HL-60/S4 treated with retinoic acid at 250 ng/mL for 4 days and 3 days (cell line): ENCODE measurements at regions not wholly inside any gene's neighbourhood (a gene's known extent, or its start where the extent isn't known, plus 50 kb on each side); places are given as distances from the start of the nearest gene placed in this dataset.

Experiments used
- in situ Hi-C: fragments of 300-500 bp; cut with MboI; formaldehyde crosslinking; loops from 2 replicates; pipeline ENCODE4 v1.7.0; 2022; ENCODE audit warnings: low sequenced_read_pairs

DNA sequence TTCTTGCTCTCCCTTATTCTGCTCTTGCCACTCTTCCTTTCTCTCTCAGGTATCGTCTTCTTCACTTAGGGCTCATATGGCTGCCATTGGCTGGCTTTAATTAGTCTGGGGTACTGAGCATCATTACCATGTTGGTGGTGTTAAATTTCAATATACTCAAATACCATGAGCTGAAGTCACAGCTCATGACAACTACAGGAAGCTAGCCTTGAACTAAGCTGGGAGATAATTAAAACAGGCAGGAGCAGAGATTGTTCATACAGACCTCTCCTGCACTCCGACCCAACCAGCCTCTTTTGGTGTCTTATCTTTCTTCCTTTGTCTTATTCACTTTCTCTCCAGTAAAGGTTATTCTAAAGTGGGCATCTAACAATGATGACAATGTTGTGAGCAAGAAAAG lies 130.9 kb upstream of the BLID start:
- in situ Hi-C loops: no loop called here

DNA sequence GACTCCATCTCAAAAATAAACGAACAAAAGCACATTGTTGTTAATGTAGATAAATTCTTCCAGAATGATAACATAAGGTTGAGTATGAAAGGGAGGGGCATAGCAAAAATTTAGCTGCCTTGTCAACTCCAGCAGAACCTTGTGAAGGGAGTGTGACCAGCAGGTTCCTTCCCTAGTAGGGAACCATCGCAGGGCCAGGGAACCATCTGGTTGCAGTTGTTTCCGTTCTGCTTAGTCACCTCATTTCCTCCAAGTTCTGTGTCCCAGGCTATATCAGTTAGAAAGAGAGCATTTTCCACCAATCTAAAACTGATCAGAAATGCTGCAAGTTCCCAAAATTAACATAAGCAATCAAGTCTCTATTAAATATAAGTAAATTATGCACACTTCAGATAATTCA lies 126.7 kb upstream of the BLID start:
- in situ Hi-C loops: no loop called here

DNA sequence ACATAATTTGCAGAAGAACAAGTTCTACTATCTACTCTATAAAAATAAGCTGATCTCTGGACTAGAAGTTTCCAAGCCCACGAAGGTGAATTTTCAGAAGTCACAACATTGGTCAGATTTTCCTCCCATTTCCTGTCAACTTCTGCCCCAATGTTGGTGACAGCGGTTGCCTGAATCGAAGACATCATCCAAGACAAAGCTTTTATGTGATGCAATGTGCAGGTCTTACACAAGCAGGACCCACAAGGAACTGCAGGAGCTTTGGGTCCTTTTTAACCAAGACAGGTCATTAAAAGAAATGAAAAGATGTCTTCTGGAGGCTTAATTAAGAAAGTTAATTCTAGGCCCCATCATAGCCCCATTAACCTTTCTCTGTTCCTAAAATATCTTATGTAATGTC lies 125.6 kb upstream of the BLID start:
- in situ Hi-C loops: no loop called here

DNA sequence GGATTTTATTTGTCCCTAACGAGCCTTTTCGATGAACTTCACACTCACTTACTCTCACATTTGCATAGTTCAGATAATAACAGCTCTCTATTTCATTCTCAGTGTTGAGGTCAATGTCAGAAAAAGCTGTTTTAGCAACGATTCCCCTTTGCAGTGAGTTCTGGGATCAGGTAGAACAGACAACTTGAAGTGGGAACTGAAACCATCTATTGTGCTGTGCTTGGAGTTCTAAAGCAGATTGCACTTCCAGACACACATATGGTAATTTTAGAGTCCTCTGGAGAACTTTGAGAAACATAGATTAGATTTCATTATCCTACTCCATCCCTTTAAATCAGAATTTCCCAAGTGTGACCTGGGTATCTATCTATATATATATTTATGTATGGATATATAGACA lies 124.6 kb upstream of the BLID start:
- in situ Hi-C loops: no loop called here

DNA sequence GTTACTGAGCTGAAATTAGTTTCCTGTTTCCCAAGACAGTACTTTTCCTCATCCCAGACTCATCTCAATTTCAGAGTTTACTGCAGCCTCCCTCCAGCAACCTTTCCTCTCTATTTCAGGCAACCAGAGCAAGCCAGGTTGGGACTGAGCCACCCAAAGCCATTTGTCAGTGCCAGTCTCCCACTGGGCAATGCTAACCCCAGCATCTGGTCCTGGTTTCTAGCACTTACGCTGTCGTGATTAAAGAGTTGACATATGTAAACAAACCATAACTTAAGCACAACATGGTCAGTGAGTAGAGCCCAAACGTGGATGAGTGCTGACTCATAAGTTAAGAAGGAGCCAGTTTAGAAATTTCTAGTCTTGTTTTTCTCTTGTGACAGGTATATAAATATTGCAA lies 119.6 kb upstream of the BLID start:
- in situ Hi-C loops: no loop called here

DNA sequence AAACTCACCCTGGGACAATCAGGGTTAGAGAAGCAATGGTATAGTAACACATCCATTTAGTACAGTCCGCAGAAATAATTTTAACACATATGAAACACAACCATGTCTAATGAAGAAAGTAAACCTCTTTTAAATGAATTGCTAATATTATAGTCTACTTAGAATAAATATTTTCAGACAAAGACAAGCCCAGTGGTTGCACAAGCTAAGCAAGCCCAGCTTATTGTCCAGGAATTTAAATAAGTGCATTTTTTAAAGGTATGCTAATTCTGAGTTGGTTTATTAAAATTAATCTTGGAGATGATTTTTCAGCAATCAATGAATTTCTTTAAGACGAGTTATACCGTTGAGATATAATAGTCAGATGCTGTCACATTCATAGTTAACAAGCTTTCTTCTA lies 118.8 kb upstream of the BLID start:
- in situ Hi-C loops: no loop called here

DNA sequence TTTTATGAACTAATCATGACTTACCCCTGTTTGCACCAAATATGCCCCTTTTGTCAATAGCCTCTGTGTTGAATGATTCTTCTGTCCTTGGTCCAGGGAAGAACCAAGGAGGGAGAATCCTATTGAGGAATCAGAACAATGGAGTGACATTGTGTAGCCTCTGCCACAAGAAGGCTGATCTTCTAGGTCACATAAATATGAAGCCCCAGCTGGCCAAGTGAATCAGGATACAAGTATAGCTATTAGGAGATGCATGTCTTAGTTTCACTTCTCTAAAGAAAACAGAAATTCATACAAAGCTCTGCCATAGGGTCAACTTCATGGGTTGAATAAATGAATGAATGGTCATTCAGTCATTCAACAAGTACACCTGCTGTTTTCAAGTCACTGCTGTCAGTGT lies 118.2 kb upstream of the BLID start:
- in situ Hi-C loops: no loop called here

DNA sequence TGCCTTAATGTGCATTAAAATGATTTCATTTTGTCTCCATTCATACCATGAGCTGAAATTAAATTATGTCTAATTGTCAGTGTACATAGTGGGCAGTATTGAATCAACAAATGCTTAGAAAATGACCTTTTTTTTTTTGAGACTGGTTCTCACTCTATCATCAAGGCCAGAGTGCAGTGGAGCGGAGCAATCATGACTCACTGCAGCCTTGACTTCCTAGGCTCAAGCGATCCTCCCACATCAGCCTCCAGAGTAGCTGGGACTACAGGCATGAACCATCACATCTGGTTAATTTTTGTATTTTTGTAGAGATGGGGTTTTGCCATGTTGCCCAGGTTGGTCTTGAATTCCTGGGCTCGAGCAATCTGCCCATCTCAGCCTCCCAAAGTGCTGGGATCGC lies 117.0 kb upstream of the BLID start:
- in situ Hi-C loops: no loop called here

DNA sequence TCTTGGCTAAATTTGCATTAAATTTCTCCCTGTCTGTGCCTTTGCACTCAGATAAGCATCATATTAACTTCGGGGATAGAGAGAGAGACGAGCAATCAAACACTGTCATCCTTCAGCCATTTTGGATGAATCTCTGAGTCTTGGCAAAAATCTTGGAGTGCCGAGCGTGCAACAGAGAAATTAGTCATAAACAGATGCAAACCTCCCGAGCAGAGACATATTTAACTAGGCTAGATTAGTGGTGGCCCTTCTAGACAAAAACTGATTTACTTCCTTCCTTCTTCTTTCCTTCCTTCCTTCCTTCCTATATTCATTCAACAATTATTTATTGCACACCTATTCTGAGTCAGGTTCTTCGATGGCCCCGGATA lies 114.4 kb upstream of the BLID start:
- in situ Hi-C loops: no loop called here

DNA sequence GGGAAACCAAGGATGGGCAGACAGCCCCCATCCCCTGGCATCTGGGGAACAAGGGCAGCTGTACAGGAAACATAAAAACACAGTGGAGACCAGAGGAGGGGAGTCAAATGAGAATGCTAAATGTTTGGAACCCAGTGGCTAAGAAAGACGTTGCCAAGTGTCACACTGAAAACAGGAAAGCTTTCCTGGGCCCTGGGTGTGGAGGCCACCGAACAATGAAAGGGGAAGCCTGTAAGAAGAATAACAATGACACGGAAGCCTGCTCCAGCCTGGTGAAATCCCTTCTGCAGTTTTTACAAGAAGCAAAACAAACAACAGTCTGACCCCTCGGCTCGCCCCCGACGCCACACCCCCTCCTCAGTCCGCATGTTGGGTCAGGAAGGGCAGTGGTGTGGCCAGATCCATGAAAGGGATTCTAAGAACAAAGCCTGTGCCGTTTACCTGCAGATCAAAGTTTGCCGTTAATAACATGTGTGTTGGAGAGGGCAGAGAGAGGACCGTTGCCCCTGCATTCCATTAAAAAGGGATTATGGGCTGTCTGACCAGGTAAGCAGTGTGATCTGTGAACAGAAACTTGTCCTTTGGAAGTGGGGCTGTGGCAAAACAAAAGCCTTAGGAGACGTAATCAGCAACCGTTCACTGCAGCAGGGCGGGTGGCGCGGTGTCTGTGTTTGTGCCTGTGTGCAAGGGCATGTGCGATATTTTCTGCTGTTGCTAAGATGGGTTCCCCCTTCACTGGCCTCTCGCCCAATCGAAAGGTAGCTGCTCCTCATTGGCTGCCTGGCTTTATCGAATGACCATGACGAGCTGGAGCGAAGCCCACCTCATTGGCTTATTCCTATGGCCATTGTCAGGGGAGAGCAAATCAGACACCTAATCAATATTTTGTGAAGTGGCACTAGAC lies 113.7 kb upstream of the BLID start:
- in situ Hi-C loops: no loop called here

DNA sequence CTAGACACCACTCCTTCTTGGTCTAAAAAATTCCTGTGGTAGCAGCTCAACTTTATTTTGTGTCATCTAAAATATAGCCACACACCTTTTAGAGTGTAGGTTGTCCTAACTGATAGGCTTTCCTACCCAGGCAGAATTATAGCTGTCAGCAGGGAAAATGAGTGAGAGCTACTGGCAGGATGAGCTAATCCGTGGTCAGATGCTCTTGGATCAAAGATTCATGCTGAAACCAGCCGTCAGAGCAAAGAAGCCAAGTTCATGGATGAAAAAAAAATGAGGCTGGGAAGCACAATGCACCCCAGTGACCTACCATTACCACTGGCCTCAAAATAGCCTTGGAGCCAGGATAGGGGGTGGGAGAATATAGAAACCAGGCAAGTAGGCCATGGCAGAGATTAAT lies 113.1 kb upstream of the BLID start:
- in situ Hi-C loops: no loop called here

DNA sequence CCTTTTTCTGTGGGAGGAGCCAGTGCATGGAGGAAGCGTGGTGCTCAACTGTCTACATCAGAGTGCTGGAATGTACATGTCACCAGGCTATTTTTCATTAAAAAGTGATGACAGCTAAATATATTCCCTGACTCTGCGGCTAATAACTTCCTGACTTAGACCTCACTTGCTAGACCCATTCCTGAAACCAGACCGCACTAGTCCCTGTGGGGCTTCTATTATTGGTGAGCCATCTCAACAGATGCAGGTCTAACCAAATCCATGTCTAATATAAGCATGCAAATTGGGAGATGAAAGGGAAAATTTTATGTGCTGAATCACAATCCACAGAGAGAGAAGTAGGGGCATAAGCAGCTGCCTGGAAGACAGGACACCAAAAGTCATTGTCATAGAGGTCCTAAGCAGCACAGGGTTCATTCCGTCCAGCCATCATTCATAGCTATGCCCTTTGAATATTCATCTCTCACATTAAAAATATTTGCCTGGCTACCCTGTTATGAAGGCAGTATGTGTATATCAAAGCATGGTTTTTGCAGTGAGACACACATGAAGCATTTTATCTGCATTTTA lies 110.9 kb upstream of the BLID start:
- in situ Hi-C loops: no loop called here

DNA sequence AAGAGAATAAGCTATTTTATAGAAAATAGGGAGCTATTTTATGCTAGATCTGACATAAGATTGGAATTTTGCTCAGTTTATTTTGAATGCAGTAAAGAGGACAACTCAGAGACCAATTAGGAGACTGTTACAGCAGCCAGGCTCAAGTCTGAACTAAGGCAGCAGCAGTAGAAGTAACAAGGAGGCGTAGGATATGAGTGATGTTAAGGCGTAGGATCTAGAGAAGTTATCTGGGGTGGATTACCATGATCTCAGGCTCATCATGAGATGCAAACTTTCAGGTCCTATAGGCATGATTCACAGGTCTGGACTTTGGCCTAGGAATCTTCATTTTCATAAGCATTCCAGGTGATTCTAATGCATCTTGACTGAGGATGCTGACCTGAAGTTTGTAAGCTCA lies 108.9 kb upstream of the BLID start:
- in situ Hi-C loops: loop anchor here (25.0 kb wide), 1 partner anchor 563 kb away; no protein-coding TSS in a partner anchor

DNA sequence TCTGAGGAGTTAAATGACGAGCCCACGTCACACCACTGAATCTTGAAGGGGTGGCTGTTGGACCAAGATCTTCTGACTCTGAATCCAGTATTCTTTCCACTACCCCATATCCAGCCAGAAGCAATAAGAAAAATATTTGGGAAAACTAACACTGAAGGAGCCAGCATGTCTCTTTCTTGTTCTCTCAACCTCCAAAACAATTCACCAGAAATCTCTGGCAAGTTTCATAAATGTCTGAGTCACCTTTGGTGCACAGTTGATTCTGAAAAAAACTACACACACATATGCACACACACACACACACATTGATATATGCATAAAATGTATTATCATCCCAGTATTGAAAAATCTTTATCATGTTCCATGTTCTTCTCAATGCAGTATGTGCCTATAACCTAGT lies 104.3 kb upstream of the BLID start:
- in situ Hi-C loops: loop anchor here (25.0 kb wide), 1 partner anchor 558 kb away; no protein-coding TSS in a partner anchor

DNA sequence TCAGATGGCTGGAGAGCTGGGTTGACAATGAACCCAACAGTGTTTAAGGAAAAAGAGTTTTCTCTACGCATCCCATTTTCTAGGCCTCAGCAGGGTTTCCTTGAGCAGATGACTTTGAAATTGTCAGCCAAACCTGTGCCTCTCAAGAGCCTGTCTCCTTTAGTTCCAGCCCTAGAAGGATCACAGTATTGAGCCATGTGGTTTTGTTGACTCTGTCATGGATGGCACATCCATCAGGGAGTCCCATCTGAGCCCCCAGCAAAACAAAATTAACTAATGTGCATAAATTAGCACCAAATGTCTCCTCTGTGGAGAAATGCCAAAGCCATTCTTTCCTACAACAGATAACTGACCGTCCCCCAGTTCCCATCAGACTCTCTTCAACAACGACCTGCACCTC lies 103.8 kb upstream of the BLID start:
- in situ Hi-C loops: loop anchor here (10.0 to 25.0 kb wide), 2 partner anchors 285 to 557 kb away; no protein-coding TSS in a partner anchor

DNA sequence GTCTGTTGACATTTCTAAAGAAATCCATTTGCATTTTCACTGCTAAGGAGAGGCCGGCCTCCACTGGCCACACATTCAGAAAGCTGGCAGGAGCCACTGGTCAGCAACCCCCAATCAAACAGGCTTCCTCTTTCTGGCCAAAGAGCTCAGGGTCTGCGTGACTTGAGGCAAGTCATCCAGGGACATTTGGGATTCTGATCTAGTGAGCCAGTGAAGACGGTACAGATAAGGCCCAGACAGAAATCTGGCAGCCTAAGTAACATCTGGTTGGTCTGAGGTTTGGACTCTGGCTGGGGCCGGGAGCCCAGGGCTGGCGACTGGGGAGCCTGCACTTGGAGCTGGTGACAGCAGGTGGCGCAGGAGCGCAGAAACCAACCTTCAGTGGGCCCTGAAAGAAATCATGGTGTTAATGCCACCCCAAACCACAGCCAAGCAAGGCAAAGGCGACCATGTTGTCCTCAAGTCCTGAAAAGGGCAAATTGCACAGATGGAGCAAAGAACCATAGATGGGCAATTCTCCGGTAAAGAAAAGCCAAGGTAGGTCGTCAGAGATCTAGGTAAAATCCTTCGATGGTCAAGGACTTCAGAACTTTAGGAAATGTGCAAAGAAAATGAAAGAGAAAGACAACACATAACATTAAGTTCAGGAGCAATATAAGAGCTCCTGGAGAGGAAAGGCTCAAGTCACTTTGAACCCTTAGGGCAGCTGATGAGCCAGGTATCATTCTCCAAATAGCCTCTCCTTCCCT lies 99.4 kb upstream of the BLID start:
- in situ Hi-C loops: loop anchor here (10.0 to 25.0 kb wide), 2 partner anchors 289 to 553 kb away; no protein-coding TSS in a partner anchor

DNA sequence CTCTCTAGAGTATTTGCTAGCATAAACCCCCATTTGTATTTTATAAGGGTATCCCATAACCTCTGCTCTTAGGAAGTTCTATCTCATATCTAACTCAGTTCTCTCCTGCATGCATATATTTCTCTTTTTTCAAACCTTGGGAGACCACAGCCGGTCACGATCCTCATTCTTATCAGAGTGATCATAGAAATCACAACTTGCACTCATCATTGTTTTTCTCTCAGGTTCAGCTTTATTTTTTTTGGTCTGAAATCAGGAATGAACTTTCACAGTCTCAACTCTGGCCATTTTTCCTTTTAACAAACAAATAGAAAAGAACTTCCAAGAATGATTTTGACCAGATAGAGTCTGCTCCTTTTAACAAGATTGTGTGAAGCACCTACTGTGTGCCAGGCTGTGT lies 98.6 kb upstream of the BLID start:
- in situ Hi-C loops: loop anchor here (10.0 to 25.0 kb wide), 2 partner anchors 290 to 552 kb away; no protein-coding TSS in a partner anchor

DNA sequence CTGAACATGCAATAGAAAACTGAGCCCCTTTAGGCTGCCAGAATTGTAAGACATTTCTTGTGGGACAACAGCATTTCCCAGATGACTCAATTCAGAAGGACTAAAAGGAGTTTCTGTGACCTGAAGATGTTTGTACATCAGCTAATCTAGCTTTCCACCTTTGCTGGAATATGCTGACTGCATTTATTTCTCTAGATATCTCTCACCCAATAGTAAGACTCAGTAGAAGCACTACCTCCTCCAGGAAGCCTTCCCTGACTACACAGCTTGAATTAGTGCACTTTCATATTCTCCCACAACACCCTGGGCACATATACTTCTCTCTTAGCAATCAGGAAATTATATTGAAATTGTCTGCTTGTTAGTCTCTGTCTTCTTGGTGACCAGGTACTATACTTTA lies 98.1 kb upstream of the BLID start:
- in situ Hi-C loops: loop anchor here (10.0 to 25.0 kb wide), 2 partner anchors 291 to 552 kb away; no protein-coding TSS in a partner anchor

DNA sequence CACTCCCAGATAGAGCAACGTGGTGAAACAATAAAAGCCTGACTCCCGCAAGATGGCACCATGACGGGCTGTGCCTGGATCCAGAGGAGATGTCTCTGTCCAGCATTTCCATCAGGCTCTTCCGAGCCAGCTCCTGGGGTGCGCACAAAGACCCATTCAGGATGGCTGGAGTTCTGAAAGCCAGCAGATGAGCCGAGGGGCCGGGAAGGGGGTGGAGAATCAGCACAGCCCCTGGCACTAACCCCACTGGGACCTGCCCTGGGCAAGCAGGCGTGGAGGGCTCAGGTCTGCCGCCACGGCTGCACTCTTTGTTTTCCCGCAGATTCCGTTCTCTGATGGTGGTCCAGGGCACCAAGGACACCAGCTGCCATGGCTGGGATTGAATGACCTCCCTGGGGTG lies 97.2 kb upstream of the BLID start:
- in situ Hi-C loops: loop anchor here (10.0 to 25.0 kb wide), 2 partner anchors 292 to 551 kb away; no protein-coding TSS in a partner anchor

DNA sequence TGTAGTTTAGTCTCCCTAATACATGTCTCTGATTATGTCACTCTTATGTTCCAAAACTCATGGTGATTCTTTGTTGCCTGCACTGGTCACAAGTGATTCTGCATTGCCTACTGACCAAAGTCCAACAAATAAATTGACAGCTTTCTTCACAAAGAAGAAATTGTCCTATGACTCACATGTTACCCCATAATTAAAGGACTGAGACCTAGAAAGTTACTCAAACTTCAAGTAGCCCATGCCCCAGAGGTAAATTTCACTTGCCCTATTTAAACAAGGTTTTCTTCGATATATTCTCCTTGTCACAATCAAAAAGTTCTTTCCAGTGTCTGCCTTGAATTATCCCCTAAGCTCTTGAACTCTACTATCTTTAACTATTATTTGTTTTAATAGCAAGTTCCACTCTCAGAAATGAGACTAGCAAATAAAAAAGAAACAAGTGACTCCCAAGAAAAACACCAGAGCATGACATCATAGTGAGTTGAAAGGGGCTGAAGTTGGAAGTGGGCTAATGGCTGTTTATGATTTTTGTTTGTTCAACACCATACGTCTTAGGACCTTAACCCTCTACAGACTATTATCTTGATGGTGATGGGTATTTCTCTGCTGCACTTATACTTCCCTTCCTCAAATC lies 94.5 kb upstream of the BLID start:
- in situ Hi-C loops: loop anchor here (10.0 to 25.0 kb wide), 2 partner anchors 294 to 548 kb away; no protein-coding TSS in a partner anchor
